ENCODE measurements at regions not wholly inside any gene's neighbourhood (a gene's known extent, or its start where the extent isn't known, plus 50 kb on each side); places are given as distances from the start of the nearest gene placed in this dataset.

DNA sequence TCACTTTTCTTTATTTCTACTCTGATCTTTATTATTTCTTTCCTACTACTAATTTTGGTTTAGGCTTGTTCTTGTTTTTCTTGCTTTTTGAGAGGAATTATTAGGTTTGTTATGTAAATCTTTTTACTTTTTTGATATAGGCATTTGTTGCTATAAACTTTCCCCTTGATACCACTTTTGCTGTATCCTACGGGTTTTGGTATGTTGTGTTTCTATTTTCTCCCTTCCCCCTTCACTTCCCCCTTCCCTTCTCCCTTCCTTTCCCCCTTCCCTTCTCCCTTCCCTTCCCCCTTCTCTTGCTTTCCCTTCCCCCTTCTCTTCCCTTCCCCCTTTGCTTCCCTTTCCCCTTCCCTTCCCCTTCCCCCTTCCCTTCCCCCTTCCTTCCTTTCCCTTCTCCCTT is 529.6 kb downstream of the RAB38 start:
- no peak overlapping the region for H3K4me3 ChIP-seq (ENCODE audit: low read length)
- no peak overlapping the region for H2AFZ ChIP-seq (ENCODE audit: low read length)
- intact Hi-C loops (cut with micrococcal nuclease) = no loop called here
- no peak overlapping the region for H3K4me2 ChIP-seq (ENCODE audit: low read length)
- no peak overlapping the region for H3K9ac ChIP-seq (ENCODE audit: low read length)
- H3K9me2 ChIP-seq (replicated peaks; ENCODE audit: low read length) = no peaks in the 10 kb centered on the region
- no peaks in the 10 kb centered on the region for H3F3A ChIP-seq (ENCODE audit: low read length, unreplicated experiment)
- no peaks in the 10 kb centered on the region for H3K36me3 ChIP-seq (ENCODE audit: low read depth, low read length)
- ChIA-PET CTCF (no interaction called here), POLR2A (ENCODE audit: unreplicated experiment) (no interaction called here)
- no peaks in the 10 kb centered on the region for H3K79me2 ChIP-seq (ENCODE audit: low read length)
- no peak for DNase-seq
- no peaks in the 10 kb centered on the region for H4K20me1 ChIP-seq (ENCODE audit: low read length)
- H3K27me3 ChIP-seq (ENCODE audit: low read length) = 0 out of 2 replicates have a peak, but pooled peaks cover 3% of the 10 kb centered on the region
- no peak for TF ChIP-seq EZH2 (IDR thresholded peaks at IDR 0.05; ENCODE audit: low read length, unreplicated experiment)
- ATAC-seq = no peak
- H3K9me3 ChIP-seq (ENCODE audit: low read length) = no peaks in the 10 kb centered on the region
- BruUV-seq (replicated peaks) = no TSS peak
- H3K27ac ChIP-seq (ENCODE audit: low read length) = no peak overlapping the region
- no peaks in the 10 kb centered on the region for H3K4me1 ChIP-seq (ENCODE audit: insufficient read depth, low read length)

DNA sequence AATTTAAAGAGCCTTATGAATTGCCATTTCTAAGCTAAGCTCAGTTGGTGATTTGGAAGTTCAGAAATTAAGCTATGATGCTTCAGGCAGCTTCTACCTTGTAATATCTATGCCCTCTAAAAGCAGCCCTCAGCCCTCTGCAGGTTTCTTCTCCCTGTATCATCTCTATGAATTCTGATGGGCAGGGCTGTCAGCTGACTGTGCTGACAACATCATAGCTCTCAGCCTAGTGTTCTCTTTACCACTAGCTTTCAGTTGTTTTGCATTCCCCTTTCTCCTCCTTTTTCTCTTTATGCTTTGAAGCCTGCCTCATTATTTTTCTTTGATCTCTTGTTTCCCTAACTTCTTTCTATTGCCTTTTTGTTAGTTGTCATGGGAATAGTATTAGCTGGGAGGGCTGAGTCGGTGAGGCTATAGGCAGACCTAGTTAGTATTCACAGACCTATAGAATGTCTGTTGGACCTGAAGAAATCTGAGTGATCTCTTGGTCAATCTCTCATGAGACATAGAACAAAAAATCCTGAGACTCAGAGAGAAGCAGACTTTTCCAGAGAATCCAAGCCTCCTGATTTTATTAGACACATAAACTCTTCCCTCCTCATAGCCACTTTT is 535.4 kb downstream of the RAB38 start:
- BruUV-seq (replicated peaks) = no TSS peak
- ChIA-PET CTCF (no interaction called here), POLR2A (ENCODE audit: unreplicated experiment) (no interaction called here)
- 0 out of 2 replicates have a peak, but pooled peaks cover 10% of the 10 kb centered on the region for H3K27me3 ChIP-seq (ENCODE audit: low read length)
- intact Hi-C loops (cut with micrococcal nuclease) = no loop called here
- H3K36me3 ChIP-seq (ENCODE audit: low read depth, low read length) = no peaks in the 10 kb centered on the region
- no peaks in the 10 kb centered on the region for H3F3A ChIP-seq (ENCODE audit: low read length, unreplicated experiment)
- no peaks in the 10 kb centered on the region for H3K9me2 ChIP-seq (replicated peaks; ENCODE audit: low read length)
- no peak overlapping the region for H3K27ac ChIP-seq (ENCODE audit: low read length)
- TF ChIP-seq EZH2phosphoT487 (IDR thresholded peaks at IDR 0.05; ENCODE audit: borderline replicate concordance, low read length) (no peak), EZH2 (IDR thresholded peaks at IDR 0.05; ENCODE audit: low read length, unreplicated experiment) (no peak)
- TF ChIP-seq, protein P1, sequence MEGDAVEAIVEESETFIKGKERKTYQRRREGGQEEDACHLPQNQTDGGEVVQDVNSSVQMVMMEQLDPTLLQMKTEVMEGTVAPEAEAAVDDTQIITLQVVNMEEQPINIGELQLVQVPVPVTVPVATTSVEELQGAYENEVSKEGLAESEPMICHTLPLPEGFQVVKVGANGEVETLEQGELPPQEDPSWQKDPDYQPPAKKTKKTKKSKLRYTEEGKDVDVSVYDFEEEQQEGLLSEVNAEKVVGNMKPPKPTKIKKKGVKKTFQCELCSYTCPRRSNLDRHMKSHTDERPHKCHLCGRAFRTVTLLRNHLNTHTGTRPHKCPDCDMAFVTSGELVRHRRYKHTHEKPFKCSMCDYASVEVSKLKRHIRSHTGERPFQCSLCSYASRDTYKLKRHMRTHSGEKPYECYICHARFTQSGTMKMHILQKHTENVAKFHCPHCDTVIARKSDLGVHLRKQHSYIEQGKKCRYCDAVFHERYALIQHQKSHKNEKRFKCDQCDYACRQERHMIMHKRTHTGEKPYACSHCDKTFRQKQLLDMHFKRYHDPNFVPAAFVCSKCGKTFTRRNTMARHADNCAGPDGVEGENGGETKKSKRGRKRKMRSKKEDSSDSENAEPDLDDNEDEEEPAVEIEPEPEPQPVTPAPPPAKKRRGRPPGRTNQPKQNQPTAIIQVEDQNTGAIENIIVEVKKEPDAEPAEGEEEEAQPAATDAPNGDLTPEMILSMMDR (conservative IDR thresholded peaks at IDR 0.05; ENCODE audit: low read depth, low read length) = no peak
- H2AFZ ChIP-seq (ENCODE audit: low read length) = no peak overlapping the region
- H3K9ac ChIP-seq (ENCODE audit: low read length) = no peak overlapping the region
- ATAC-seq (no peak), DNase-seq (no peak)
- H3K4me3 ChIP-seq (ENCODE audit: low read length) = no peak overlapping the region
- no peaks in the 10 kb centered on the region for H3K4me1 ChIP-seq (ENCODE audit: insufficient read depth, low read length)
- no peak overlapping the region for H3K4me2 ChIP-seq (ENCODE audit: low read length)
- no peaks in the 10 kb centered on the region for H3K79me2 ChIP-seq (ENCODE audit: low read length)
- no peaks in the 10 kb centered on the region for H3K9me3 ChIP-seq (ENCODE audit: low read length)
- H4K20me1 ChIP-seq (ENCODE audit: low read length) = no peaks in the 10 kb centered on the region

GRCh38 chr11:87635001-87635400 is 540.2 kb downstream of the RAB38 start:
- ATAC-seq = no peak
- intact Hi-C loops (cut with micrococcal nuclease) = no loop called here
- no peak overlapping the region for H3K9ac ChIP-seq (ENCODE audit: low read length)
- no peaks in the 10 kb centered on the region for H3K4me1 ChIP-seq (ENCODE audit: insufficient read depth, low read length)
- H3K4me2 ChIP-seq (ENCODE audit: low read length) = no peak overlapping the region
- no peaks in the 10 kb centered on the region for H3K9me3 ChIP-seq (ENCODE audit: low read length)
- H2AFZ ChIP-seq (ENCODE audit: low read length) = no peak overlapping the region
- ChIA-PET CTCF (no interaction called here), POLR2A (ENCODE audit: unreplicated experiment) (no interaction called here)
- BruUV-seq (replicated peaks) = no TSS peak
- H3K4me3 ChIP-seq (ENCODE audit: low read length) = no peak overlapping the region
- H3K27me3 ChIP-seq (ENCODE audit: low read length) = peaks cover 19% of the 10 kb centered on the region; the same call in 1 of the 2 replicates
- no peaks in the 10 kb centered on the region for H3F3A ChIP-seq (ENCODE audit: low read length, unreplicated experiment)
- no peak overlapping the region for H3K27ac ChIP-seq (ENCODE audit: low read length)
- no peaks in the 10 kb centered on the region for H3K79me2 ChIP-seq (ENCODE audit: low read length)
- TF ChIP-seq EZH2phosphoT487 (IDR thresholded peaks at IDR 0.05; ENCODE audit: borderline replicate concordance, low read length) (no peak), EZH2 (IDR thresholded peaks at IDR 0.05; ENCODE audit: low read length, unreplicated experiment) (no peak)
- TF ChIP-seq, protein P1 (conservative IDR thresholded peaks at IDR 0.05; ENCODE audit: low read depth, low read length) = no peak
- no peaks in the 10 kb centered on the region for H3K9me2 ChIP-seq (replicated peaks; ENCODE audit: low read length)
- no peak for DNase-seq
- H4K20me1 ChIP-seq (ENCODE audit: low read length) = no peaks in the 10 kb centered on the region
- no peaks in the 10 kb centered on the region for H3K36me3 ChIP-seq (ENCODE audit: low read depth, low read length)

All from PC-3 (cell line).